ENCODE measurements at regions not wholly inside any gene's neighbourhood (a gene's known extent, or its start where the extent isn't known, plus 50 kb on each side); places are given as distances from the start of the nearest gene placed in this dataset.

GRCh38 chr2:47266939-47267710, 90.8 kb upstream of the CALM2 start:
- no peaks in the 10 kb centered on the region for H3K9me3 Mint-ChIP-seq
- Histone ChIP-seq H3K27me3 (ENCODE audit: control insufficient read depth, insufficient read depth, low read length, poor library complexity, severe bottlenecking) (no peaks in the 10 kb centered on the region), H3K4me3 (ENCODE audit: low read length) (no peak overlapping the region), H3K4me1 (ENCODE audit: control insufficient read depth, insufficient read depth, low read length) (peaks cover 11% of the 10 kb centered on the region), H3K9me3 (ENCODE audit: control insufficient read depth, low read length) (no peaks in the 10 kb centered on the region), H3K27ac (ENCODE audit: low read depth, low read length) (no peak overlapping the region), H3K9ac (ENCODE audit: extremely low read depth, low read length, poor library complexity, severe bottlenecking) (no peak overlapping the region), H3K36me3 (ENCODE audit: control insufficient read depth, insufficient read depth, low read length) (no peaks in the 10 kb centered on the region)
- peak; percentile 69 for DNase-seq
- H3K27me3 Mint-ChIP-seq (ENCODE audit: insufficient read depth), result peaks cover 4% of the 10 kb centered on the region
- H3K27ac Mint-ChIP-seq, result no peak overlapping the region
- TF ChIP-seq CTCF (conservative IDR thresholded peaks at IDR 0.05), result peak; percentile 62
- WGBS, 2 experiments (ENCODE audit: insufficient coverage in 1 of 2, insufficient read length in 1 of 2), result 69 to 83% methylated on average over 2 to 7 of the region's 8 CpGs
- H3K36me3 Mint-ChIP-seq (ENCODE audit: low read depth), result no peaks in the 10 kb centered on the region
- no peak overlapping the region for H3K4me3 Mint-ChIP-seq
- peaks cover 33% of the 10 kb centered on the region for H3K4me1 Mint-ChIP-seq

GRCh38 chr2:47265751-47266231, 89.5 kb upstream of the CALM2 start:
- H3K4me3 ChIP-seq (ENCODE audit: low read length), result no peak overlapping the region
- H3K27me3 ChIP-seq (ENCODE audit: control insufficient read depth, insufficient read depth, low read length, poor library complexity, severe bottlenecking), result no peaks in the 10 kb centered on the region
- H3K36me3 Mint-ChIP-seq (ENCODE audit: low read depth), result no peaks in the 10 kb centered on the region
- no peaks in the 10 kb centered on the region for H3K9me3 Mint-ChIP-seq
- H3K27ac Mint-ChIP-seq, result no peak overlapping the region
- WGBS, 2 experiments (ENCODE audit: insufficient coverage in 1 of 2, insufficient read length in 1 of 2), result 77 to 89% methylated on average over 3 to 5 of the region's 5 CpGs
- no peak for TF ChIP-seq CTCF (conservative IDR thresholded peaks at IDR 0.05)
- no peaks in the 10 kb centered on the region for H3K27me3 Mint-ChIP-seq (ENCODE audit: insufficient read depth)
- peaks cover 25% of the 10 kb centered on the region for H3K4me1 Mint-ChIP-seq
- no peak for DNase-seq
- H3K4me3 Mint-ChIP-seq, result no peak overlapping the region
- H3K36me3 ChIP-seq (ENCODE audit: control insufficient read depth, insufficient read depth, low read length), result no peaks in the 10 kb centered on the region
- H3K27ac ChIP-seq (ENCODE audit: low read depth, low read length), result no peak overlapping the region
- H3K9ac ChIP-seq (ENCODE audit: extremely low read depth, low read length, poor library complexity, severe bottlenecking), result no peak overlapping the region
- H3K4me1 ChIP-seq (ENCODE audit: control insufficient read depth, insufficient read depth, low read length), result peaks cover 13% of the 10 kb centered on the region
- H3K9me3 ChIP-seq (ENCODE audit: control insufficient read depth, low read length), result no peaks in the 10 kb centered on the region

- Mint-ChIP-seq H3K27ac (no peak overlapping the region), H3K36me3 (ENCODE audit: low read depth) (no peaks in the 10 kb centered on the region), H3K4me3 (no peak overlapping the region), H3K27me3 (ENCODE audit: insufficient read depth) (no peaks in the 10 kb centered on the region), H3K4me1 (peaks cover 25% of the 10 kb centered on the region), H3K9me3 (no peaks in the 10 kb centered on the region)
- Histone ChIP-seq H3K4me1 (ENCODE audit: control insufficient read depth, insufficient read depth, low read length) (peaks cover 13% of the 10 kb centered on the region), H3K27me3 (ENCODE audit: control insufficient read depth, insufficient read depth, low read length, poor library complexity, severe bottlenecking) (no peaks in the 10 kb centered on the region), H3K9me3 (ENCODE audit: control insufficient read depth, low read length) (no peaks in the 10 kb centered on the region), H3K27ac (ENCODE audit: low read depth, low read length) (no peak overlapping the region), H3K36me3 (ENCODE audit: control insufficient read depth, insufficient read depth, low read length) (no peaks in the 10 kb centered on the region), H3K9ac (ENCODE audit: extremely low read depth, low read length, poor library complexity, severe bottlenecking) (no peak overlapping the region), H3K4me3 (ENCODE audit: low read length) (no peak overlapping the region)
- no peak for DNase-seq
- 74 to 79% methylated on average over 8 of the region's 8 CpGs for WGBS, 2 experiments (ENCODE audit: insufficient coverage in 1 of 2, insufficient read length in 1 of 2)
- no peak for TF ChIP-seq CTCF (conservative IDR thresholded peaks at IDR 0.05)
Observed at GRCh38 chr2:47265158-47265557, 88.8 kb upstream of the CALM2 start.

All from endodermal cell (in vitro differentiated cells).